ENCODE measurements at regions not wholly inside any gene's neighbourhood (a gene's known extent, or its start where the extent isn't known, plus 50 kb on each side); places are given as distances from the start of the nearest gene placed in this dataset.

- H3K27ac ChIP-seq (ENCODE audit: low read depth, low read length): no peak overlapping the region
- H3K4me3 ChIP-seq (ENCODE audit: insufficient read depth, low read depth, low read length): no peak overlapping the region
- H3K27me3 Mint-ChIP-seq (ENCODE audit: low read depth, unreplicated experiment): peaks cover under 1% of the 10 kb centered on the region
- H4K20me1 ChIP-seq (ENCODE audit: insufficient read depth, low read length): no peaks in the 10 kb centered on the region
- H3K79me2 ChIP-seq (ENCODE audit: insufficient read depth, low read length): no peaks in the 10 kb centered on the region
- no peak overlapping the region for H2AFZ ChIP-seq (ENCODE audit: low read depth, low read length)
- H3K9me3 Mint-ChIP-seq (ENCODE audit: unreplicated experiment): peaks cover 8% of the 10 kb centered on the region
- peaks cover 16% of the 10 kb centered on the region for H3K4me1 ChIP-seq (ENCODE audit: insufficient read depth, low read length)
- H3K4me3 Mint-ChIP-seq (ENCODE audit: unreplicated experiment): no peak overlapping the region
- no peaks in the 10 kb centered on the region for H3K9me3 ChIP-seq (ENCODE audit: insufficient read depth, low read depth, low read length)
- no peaks in the 10 kb centered on the region for H3K36me3 Mint-ChIP-seq (ENCODE audit: low read depth, unreplicated experiment)
- H3K4me2 ChIP-seq (ENCODE audit: low read length): no peak overlapping the region
- H3K36me3 ChIP-seq (ENCODE audit: insufficient read depth, low read length): no peaks in the 10 kb centered on the region
- FAIRE-seq (no peak), DNase-seq (ENCODE audit: low read depth) (no peak)
- peaks cover 12% of the 10 kb centered on the region for H3K4me1 Mint-ChIP-seq (ENCODE audit: low read depth, unreplicated experiment)
- H3K27ac Mint-ChIP-seq (ENCODE audit: unreplicated experiment): no peak overlapping the region
- H3K27me3 ChIP-seq (ENCODE audit: insufficient read depth, low read length): no peaks in the 10 kb centered on the region
- TF ChIP-seq CTCF (IDR thresholded peaks at IDR 0.05; ENCODE audit: insufficient read depth, low read depth, low read length) (no peak), EZH2 (IDR thresholded peaks at IDR 0.05; ENCODE audit: insufficient read depth, low read length) (no peak)
- no peak overlapping the region for H3K9ac ChIP-seq (ENCODE audit: low read length)
Observed at GRCh38 chr10:28971255-28971654, 293.9 kb downstream of the BAMBI start.

- H3K79me2 ChIP-seq (ENCODE audit: insufficient read depth, low read length): no peaks in the 10 kb centered on the region
- no peaks in the 10 kb centered on the region for H3K9me3 ChIP-seq (ENCODE audit: insufficient read depth, low read depth, low read length)
- H3K27me3 ChIP-seq (ENCODE audit: insufficient read depth, low read length): no peaks in the 10 kb centered on the region
- FAIRE-seq (no peak), DNase-seq (ENCODE audit: low read depth) (no peak)
- Mint-ChIP-seq H3K9me3 (ENCODE audit: unreplicated experiment) (peaks cover 8% of the 10 kb centered on the region), H3K27me3 (ENCODE audit: low read depth, unreplicated experiment) (no peaks in the 10 kb centered on the region), H3K4me1 (ENCODE audit: low read depth, unreplicated experiment) (peaks cover 12% of the 10 kb centered on the region), H3K27ac (ENCODE audit: unreplicated experiment) (no peak overlapping the region), H3K4me3 (ENCODE audit: unreplicated experiment) (no peak overlapping the region), H3K36me3 (ENCODE audit: low read depth, unreplicated experiment) (no peaks in the 10 kb centered on the region)
- TF ChIP-seq EZH2 (IDR thresholded peaks at IDR 0.05; ENCODE audit: insufficient read depth, low read length): no peak
- H3K4me3 ChIP-seq (ENCODE audit: insufficient read depth, low read depth, low read length): no peak overlapping the region
- no peak overlapping the region for H3K27ac ChIP-seq (ENCODE audit: low read depth, low read length)
- H3K4me2 ChIP-seq (ENCODE audit: low read length): no peak overlapping the region
- peaks cover 16% of the 10 kb centered on the region for H3K4me1 ChIP-seq (ENCODE audit: insufficient read depth, low read length)
- H3K9ac ChIP-seq (ENCODE audit: low read length): no peak overlapping the region
- H4K20me1 ChIP-seq (ENCODE audit: insufficient read depth, low read length): no peaks in the 10 kb centered on the region
- no peaks in the 10 kb centered on the region for H3K36me3 ChIP-seq (ENCODE audit: insufficient read depth, low read length)
- no peak overlapping the region for H2AFZ ChIP-seq (ENCODE audit: low read depth, low read length)
Observed at GRCh38 chr10:28971764-28972163, 294.4 kb downstream of the BAMBI start.

GRCh38 chr10:28973309-28973972 lies 296.1 kb downstream of the BAMBI start:
- no peaks in the 10 kb centered on the region for H3K79me2 ChIP-seq (ENCODE audit: insufficient read depth, low read length)
- no peak for DNase-seq (ENCODE audit: low read depth)
- Mint-ChIP-seq H3K4me3 (ENCODE audit: unreplicated experiment) (no peak overlapping the region), H3K9me3 (ENCODE audit: unreplicated experiment) (peaks cover 8% of the 10 kb centered on the region), H3K27ac (ENCODE audit: unreplicated experiment) (no peak overlapping the region), H3K27me3 (ENCODE audit: low read depth, unreplicated experiment) (no peaks in the 10 kb centered on the region), H3K4me1 (ENCODE audit: low read depth, unreplicated experiment) (peaks cover 12% of the 10 kb centered on the region), H3K36me3 (ENCODE audit: low read depth, unreplicated experiment) (no peaks in the 10 kb centered on the region)
- no peaks in the 10 kb centered on the region for H3K27me3 ChIP-seq (ENCODE audit: insufficient read depth, low read length)
- no peaks in the 10 kb centered on the region for H3K9me3 ChIP-seq (ENCODE audit: insufficient read depth, low read depth, low read length)
- no peak overlapping the region for H3K4me3 ChIP-seq (ENCODE audit: insufficient read depth, low read depth, low read length)
- H3K9ac ChIP-seq (ENCODE audit: low read length): no peak overlapping the region
- no peak overlapping the region for H2AFZ ChIP-seq (ENCODE audit: low read depth, low read length)
- H3K4me2 ChIP-seq (ENCODE audit: low read length): no peak overlapping the region
- no peak for TF ChIP-seq CTCF (IDR thresholded peaks at IDR 0.05; ENCODE audit: insufficient read depth, low read depth, low read length)
- no peak for TF ChIP-seq EZH2 (IDR thresholded peaks at IDR 0.05; ENCODE audit: insufficient read depth, low read length)
- no peaks in the 10 kb centered on the region for H3K36me3 ChIP-seq (ENCODE audit: insufficient read depth, low read length)
- FAIRE-seq: no peak
- H3K27ac ChIP-seq (ENCODE audit: low read depth, low read length): no peak overlapping the region
- H4K20me1 ChIP-seq (ENCODE audit: insufficient read depth, low read length): no peaks in the 10 kb centered on the region
- H3K4me1 ChIP-seq (ENCODE audit: insufficient read depth, low read length): peaks cover 16% of the 10 kb centered on the region
